Smooth muscle cell (in vitro differentiated cells): ENCODE measurements at regions not wholly inside any gene's neighbourhood (a gene's known extent, or its start where the extent isn't known, plus 50 kb on each side); places are given as distances from the start of the nearest gene placed in this dataset.

Experiments
- DNase-seq: peaks from one replicate; lab custom pipeline; 2025; ENCODE audit not compliant: unreplicated experiment; lab: John Stamatoyannopoulos, UW
- H2AFZ ChIP-seq: fragments of 200-600 bp; sonication (generic); 2 replicates; pipeline ENCODE4 v1.6.0; 2016; ENCODE audit warnings: antibody characterized with exemption, low read depth, mild to moderate bottlenecking
- H3F3A ChIP-seq: fragments of 200-600 bp; sonication (generic); 2 replicates; pipeline ENCODE4 v1.6.0; 2017; ENCODE audit warnings: antibody characterized with exemption, low read depth
- H3K27ac ChIP-seq: fragments of 200-600 bp; sonication (generic); 2 replicates; pipeline ENCODE4 v1.5.1; 2016; ENCODE audit warnings: low read depth, mild to moderate bottlenecking
- H3K27me3 ChIP-seq: fragments of 200-600 bp; sonication (generic); 2 replicates; pipeline ENCODE4 v1.6.1; 2016; ENCODE audit warnings: low read depth, mild to moderate bottlenecking
- H3K36me3 ChIP-seq: fragments of 200-600 bp; sonication (generic); 2 replicates; pipeline ENCODE4 v1.5.1; 2016; ENCODE audit warnings: low read depth
- H3K4me1 ChIP-seq: fragments of 200-600 bp; sonication (generic); 2 replicates; pipeline ENCODE4 v1.5.1; 2016; ENCODE audit warnings: low read depth
- H3K4me2 ChIP-seq: fragments of 200-600 bp; sonication (generic); 2 replicates; pipeline ENCODE4 v1.6.0; 2016; ENCODE audit warnings: mild to moderate bottlenecking
- H3K4me3 ChIP-seq: fragments of 200-600 bp; sonication (generic); 2 replicates; pipeline ENCODE4 v1.5.1; 2016; ENCODE audit warnings: mild to moderate bottlenecking
- H3K79me2 ChIP-seq: fragments of 200-600 bp; sonication (generic); 2 replicates; pipeline ENCODE4 v1.6.0; 2016; ENCODE audit warnings: low read depth, mild to moderate bottlenecking
- H3K9ac ChIP-seq: fragments of 200-600 bp; sonication (generic); 2 replicates; pipeline ENCODE4 v1.6.0; 2016; ENCODE audit warnings: low read depth
- H3K9me3 ChIP-seq: fragments of 200-600 bp; sonication (generic); replicated peaks from 2 replicates; pipeline ENCODE4 v1.5.1; 2016; ENCODE audit warnings: low read depth
- H4K20me1 ChIP-seq: fragments of 200-600 bp; sonication (generic); 2 replicates; pipeline ENCODE4 v1.6.0; 2016; ENCODE audit warnings: low read depth
- WGBS: methylation state at CpG from one replicate; pipeline ENCODE4 v1.1.7; 2016; ENCODE audit warnings: low lambda C conversion rate; 5-methylcytosine and 5-hydroxymethylcytosine counted together
- TF ChIP-seq, protein P1 (sequence below): fragments of 200-600 bp; sonication (generic); IDR thresholded peaks from 2 replicates; pipeline ENCODE4 v1.5.1; 2017; ENCODE audit warnings: borderline replicate concordance, mild to moderate bottlenecking, antibody characterized with exemption; ENCODE audit not compliant: insufficient read depth, poor library complexity, severe bottlenecking

DNA sequence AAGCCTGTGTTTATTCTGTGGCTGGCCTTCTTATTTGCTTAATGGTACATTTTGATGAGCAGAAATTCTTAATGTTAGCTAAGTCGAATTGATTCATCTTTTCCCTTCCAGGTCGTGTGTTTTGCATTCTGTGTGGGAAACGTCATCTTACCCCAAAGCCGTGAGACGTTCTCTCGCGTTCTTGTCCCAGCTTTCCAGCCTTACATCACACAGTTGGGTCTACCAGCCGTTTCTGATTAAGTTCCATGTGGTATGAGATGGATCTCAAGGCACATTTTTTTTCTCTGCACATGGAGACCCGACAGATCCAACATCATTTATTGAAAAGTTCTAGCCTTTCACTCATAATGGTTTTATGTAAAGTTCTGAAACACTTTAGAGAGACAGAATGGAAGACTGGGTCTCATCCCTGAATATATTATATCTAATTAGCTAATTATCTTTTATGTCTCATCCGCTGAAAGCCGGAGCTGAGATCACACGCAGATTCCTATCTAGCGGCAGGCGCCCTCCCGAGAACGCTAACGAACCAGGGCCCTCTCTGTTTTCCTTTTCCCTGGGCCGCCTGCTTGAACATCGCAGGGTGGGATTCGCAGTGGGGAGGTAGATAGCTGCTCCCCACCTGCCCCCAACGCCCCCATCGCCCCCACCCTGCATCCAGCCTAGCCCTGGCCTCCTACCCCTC, 1162.2 kb downstream of the BRD1 start:
- no peaks in the 10 kb centered on the region for H3K9me3 ChIP-seq
- no peak overlapping the region for H3K4me3 ChIP-seq
- no peaks in the 10 kb centered on the region for H3K36me3 ChIP-seq
- no peak overlapping the region for H3K9ac ChIP-seq
- TF ChIP-seq, protein P1, sequence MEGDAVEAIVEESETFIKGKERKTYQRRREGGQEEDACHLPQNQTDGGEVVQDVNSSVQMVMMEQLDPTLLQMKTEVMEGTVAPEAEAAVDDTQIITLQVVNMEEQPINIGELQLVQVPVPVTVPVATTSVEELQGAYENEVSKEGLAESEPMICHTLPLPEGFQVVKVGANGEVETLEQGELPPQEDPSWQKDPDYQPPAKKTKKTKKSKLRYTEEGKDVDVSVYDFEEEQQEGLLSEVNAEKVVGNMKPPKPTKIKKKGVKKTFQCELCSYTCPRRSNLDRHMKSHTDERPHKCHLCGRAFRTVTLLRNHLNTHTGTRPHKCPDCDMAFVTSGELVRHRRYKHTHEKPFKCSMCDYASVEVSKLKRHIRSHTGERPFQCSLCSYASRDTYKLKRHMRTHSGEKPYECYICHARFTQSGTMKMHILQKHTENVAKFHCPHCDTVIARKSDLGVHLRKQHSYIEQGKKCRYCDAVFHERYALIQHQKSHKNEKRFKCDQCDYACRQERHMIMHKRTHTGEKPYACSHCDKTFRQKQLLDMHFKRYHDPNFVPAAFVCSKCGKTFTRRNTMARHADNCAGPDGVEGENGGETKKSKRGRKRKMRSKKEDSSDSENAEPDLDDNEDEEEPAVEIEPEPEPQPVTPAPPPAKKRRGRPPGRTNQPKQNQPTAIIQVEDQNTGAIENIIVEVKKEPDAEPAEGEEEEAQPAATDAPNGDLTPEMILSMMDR, result no peak
- H3F3A ChIP-seq, result no peaks in the 10 kb centered on the region
- 93% methylated on average over 22 of the region's 22 CpGs for WGBS
- H3K4me1 ChIP-seq, result no peaks in the 10 kb centered on the region
- H3K27me3 ChIP-seq, result no peaks in the 10 kb centered on the region
- no peak for DNase-seq
- H2AFZ ChIP-seq, result no peak overlapping the region
- no peaks in the 10 kb centered on the region for H3K79me2 ChIP-seq
- no peak overlapping the region for H3K27ac ChIP-seq
- H3K4me2 ChIP-seq, result no peak overlapping the region
- no peaks in the 10 kb centered on the region for H4K20me1 ChIP-seq

DNA sequence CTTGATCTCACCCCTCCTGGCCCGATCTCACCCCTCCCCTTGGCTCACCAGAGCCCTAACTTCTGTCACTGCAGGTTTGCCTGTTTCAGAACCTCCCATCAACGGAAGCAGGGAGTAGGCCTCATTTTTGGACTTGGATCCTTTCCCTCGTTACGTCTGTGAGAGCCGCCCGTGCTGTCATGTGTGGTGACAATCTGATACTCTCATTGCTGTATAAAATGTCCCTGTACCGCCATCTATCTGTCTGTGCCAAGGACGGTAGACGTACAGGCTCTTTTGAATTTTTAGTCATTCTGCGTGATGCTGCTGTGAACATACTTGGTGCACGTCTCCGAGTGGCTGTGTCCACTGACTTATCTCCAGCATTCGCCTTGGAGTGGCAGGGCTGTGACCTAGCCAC, 1163.1 kb downstream of the BRD1 start:
- no peak overlapping the region for H2AFZ ChIP-seq
- H3K4me3 ChIP-seq, result no peak overlapping the region
- no peaks in the 10 kb centered on the region for H3K36me3 ChIP-seq
- H3K79me2 ChIP-seq, result no peaks in the 10 kb centered on the region
- no peak overlapping the region for H3K9ac ChIP-seq
- no peaks in the 10 kb centered on the region for H3K27me3 ChIP-seq
- no peak for DNase-seq
- H3K4me2 ChIP-seq, result no peak overlapping the region
- H4K20me1 ChIP-seq, result no peaks in the 10 kb centered on the region
- no peaks in the 10 kb centered on the region for H3K4me1 ChIP-seq
- WGBS, result 96% methylated on average over 13 of the region's 13 CpGs
- H3F3A ChIP-seq, result no peaks in the 10 kb centered on the region
- TF ChIP-seq, protein P1, result no peak
- H3K9me3 ChIP-seq, result no peaks in the 10 kb centered on the region
- no peak overlapping the region for H3K27ac ChIP-seq

DNA sequence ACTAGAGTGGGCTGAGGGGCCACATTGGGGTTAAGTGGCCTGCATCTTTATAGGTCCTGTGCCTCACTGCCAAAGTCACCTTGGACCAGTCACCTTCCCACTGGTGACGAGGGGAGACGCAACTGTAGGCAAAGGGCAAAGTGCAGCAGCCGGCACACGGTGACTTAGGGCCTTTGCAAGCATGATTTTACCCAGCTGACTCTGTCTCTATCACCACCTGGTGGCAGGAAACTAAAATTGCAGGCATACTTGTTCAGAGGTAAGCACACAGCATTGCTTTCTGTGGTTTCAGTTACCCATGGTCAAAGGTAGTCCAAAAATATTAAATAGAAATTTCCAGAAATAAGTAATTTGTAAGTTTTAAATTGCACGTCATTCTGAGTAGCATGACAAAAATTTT, 1164.4 kb downstream of the BRD1 start:
- no peaks in the 10 kb centered on the region for H3K9me3 ChIP-seq
- DNase-seq, result no peak
- H3K9ac ChIP-seq, result no peak overlapping the region
- WGBS, result 65% methylated on average over 5 of the region's 5 CpGs
- no peak overlapping the region for H3K4me3 ChIP-seq
- no peaks in the 10 kb centered on the region for H3K79me2 ChIP-seq
- H3K27ac ChIP-seq, result no peak overlapping the region
- no peaks in the 10 kb centered on the region for H3K27me3 ChIP-seq
- H3K4me2 ChIP-seq, result no peak overlapping the region
- TF ChIP-seq, protein P1, result peak; percentile 43
- H3F3A ChIP-seq, result no peaks in the 10 kb centered on the region
- no peaks in the 10 kb centered on the region for H3K36me3 ChIP-seq
- no peak overlapping the region for H2AFZ ChIP-seq
- H3K4me1 ChIP-seq, result no peaks in the 10 kb centered on the region
- no peaks in the 10 kb centered on the region for H4K20me1 ChIP-seq

DNA sequence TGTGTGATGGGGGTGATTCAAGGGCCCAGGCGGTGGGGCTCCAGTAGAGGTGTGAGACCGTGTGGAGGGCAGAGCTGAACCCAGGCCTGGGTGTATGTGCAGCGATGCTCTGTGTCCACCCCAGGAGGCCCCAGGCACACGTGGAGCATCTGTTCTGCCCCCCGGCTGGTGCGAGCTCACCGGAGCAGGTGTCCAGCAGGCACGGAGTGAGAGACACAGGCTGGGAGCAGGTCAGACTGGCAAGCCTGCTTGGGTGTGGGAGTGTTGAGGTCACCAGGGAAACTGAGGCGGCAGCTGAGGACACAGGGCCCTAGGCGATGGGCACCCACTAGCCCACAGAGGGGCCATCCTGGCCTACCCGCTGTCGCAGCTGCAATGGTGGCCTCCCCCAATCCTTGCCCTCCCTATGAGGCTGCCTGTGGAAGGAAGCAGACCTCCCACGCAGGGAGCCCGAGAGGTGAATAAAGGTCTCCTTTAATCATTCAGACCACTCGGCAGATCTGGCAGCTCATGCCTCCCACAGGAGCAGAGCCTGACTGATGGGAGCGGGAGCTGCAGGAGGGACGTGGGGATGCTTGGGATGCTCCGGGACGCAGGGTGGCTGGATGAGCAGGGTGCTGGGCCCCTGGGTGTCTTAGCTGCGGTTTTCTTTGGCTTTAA, 1165.1 kb downstream of the BRD1 start:
- H3K27ac ChIP-seq, result no peak overlapping the region
- TF ChIP-seq, protein P1, result no peak
- no peak overlapping the region for H3K4me2 ChIP-seq
- no peaks in the 10 kb centered on the region for H3K36me3 ChIP-seq
- H3K79me2 ChIP-seq, result no peaks in the 10 kb centered on the region
- H3F3A ChIP-seq, result no peaks in the 10 kb centered on the region
- 95% methylated on average over 19 of the region's 20 CpGs for WGBS
- H4K20me1 ChIP-seq, result no peaks in the 10 kb centered on the region
- no peak overlapping the region for H3K4me3 ChIP-seq
- H3K27me3 ChIP-seq, result no peaks in the 10 kb centered on the region
- DNase-seq, result no peak
- H3K9ac ChIP-seq, result no peak overlapping the region
- no peak overlapping the region for H2AFZ ChIP-seq
- H3K9me3 ChIP-seq, result no peaks in the 10 kb centered on the region
- H3K4me1 ChIP-seq, result no peaks in the 10 kb centered on the region
